D721Med (cell line): ENCODE measurements at regions not wholly inside any gene's neighbourhood (a gene's known extent, or its start where the extent isn't known, plus 50 kb on each side); places are given as distances from the start of the nearest gene placed in this dataset.

Source experiments
- DNase-seq: peaks from one replicate; pipeline ENCODE4 v3.0.0; 2011; ENCODE audit warnings: low spot score; ENCODE audit not compliant: insufficient read length
- FAIRE-seq: peaks from 2 replicates; lab custom pipeline; 2011; peaks lifted over from hg19 to GRCh38; lab: Jason Lieb, UNC
- TF ChIP-seq, protein P1 (sequence below): IDR thresholded peaks from 2 replicates; pipeline ENCODE4 v1.5.1; 2012; ENCODE audit warnings: mild to moderate bottlenecking, control low read depth; ENCODE audit not compliant: insufficient read depth; ENCODE audit errors: missing control alignments

DNA sequence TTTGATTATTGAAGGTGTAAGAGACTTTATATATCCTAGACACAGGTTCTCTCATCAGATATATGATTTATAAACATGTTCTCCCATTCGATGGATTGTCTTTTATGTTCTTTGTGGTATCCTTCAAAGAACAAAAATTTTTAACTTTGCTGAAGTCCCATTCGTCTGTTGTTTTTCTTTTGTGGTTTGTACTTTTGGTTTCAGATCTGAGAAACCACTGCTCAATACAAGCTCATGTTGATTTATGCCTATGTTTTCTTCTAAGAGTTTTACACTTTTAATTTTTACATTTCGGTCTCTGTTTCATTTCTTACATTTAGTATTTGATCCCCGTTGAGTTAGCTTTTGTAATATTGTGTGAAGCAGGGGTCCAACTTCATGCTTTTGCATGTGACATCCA lies 103.3 kb upstream of the SPRED1 start:
- FAIRE-seq (no peak), DNase-seq (no peak)
- TF ChIP-seq, protein P1, sequence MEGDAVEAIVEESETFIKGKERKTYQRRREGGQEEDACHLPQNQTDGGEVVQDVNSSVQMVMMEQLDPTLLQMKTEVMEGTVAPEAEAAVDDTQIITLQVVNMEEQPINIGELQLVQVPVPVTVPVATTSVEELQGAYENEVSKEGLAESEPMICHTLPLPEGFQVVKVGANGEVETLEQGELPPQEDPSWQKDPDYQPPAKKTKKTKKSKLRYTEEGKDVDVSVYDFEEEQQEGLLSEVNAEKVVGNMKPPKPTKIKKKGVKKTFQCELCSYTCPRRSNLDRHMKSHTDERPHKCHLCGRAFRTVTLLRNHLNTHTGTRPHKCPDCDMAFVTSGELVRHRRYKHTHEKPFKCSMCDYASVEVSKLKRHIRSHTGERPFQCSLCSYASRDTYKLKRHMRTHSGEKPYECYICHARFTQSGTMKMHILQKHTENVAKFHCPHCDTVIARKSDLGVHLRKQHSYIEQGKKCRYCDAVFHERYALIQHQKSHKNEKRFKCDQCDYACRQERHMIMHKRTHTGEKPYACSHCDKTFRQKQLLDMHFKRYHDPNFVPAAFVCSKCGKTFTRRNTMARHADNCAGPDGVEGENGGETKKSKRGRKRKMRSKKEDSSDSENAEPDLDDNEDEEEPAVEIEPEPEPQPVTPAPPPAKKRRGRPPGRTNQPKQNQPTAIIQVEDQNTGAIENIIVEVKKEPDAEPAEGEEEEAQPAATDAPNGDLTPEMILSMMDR = no peak

DNA sequence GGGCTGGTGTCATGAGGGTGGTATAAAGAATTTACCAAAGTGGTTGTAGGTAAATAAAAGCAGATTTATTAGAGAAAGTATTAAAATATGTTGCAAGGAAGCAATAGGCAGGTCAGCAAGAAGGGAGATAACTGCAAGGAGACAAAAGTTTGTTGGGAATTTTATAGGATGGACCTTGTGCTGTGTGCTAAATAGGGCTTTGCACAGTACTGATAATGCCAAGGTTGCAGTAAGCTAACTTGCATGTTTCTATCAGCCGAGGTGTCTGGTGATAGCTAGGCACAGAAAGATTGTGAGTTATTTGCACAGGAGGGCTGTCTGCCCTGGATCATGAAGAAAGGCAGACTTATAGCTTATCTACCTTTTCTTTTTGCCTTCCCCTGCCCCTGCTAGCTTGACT lies 102.5 kb upstream of the SPRED1 start:
- TF ChIP-seq, protein P1 = no peak
- FAIRE-seq (no peak), DNase-seq (no peak)

DNA sequence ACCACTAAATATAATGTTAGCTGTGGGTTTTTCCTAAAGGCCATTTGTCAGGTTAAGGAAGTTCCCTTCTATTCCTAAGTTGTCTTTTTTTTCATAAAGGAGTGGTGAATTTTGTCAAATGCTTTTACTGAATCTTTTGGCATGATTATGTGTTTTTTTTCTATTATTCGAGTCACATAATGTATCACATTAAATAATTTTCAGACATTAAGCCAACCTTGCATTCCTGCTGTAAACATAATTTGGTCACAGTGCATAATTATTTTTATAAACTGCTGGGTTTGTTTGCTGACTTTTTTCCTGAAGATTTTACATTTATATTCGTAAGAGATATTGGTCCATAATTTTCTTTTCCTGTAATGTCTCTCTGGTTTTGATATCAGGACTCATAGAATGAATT lies 101.8 kb upstream of the SPRED1 start:
- FAIRE-seq = no peak

DNA sequence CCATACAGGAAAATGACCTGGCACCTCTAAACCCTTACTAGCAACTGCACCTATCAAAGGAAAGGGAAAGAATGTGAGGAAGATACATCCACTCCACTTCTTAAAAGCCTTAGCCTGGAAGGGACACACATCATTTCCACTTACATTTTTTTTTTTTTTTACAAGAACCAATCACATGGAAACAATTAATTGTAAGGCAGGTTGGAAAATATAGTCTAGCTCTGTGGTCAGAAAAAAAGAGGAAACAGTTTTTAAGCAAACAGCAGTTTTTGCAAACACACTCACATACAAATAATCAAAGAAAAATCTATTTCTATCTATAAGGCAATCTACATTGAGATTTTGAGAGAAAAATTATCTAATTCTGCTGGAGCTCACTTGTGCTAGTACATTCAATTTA lies 98.9 kb upstream of the SPRED1 start:
- FAIRE-seq (no peak), DNase-seq (no peak)
- TF ChIP-seq, protein P1 = no peak

More for the DNA sequence above, 101.8 kb upstream of the SPRED1 start:
- TF ChIP-seq, protein P1 = no peak
- no peak for DNase-seq

DNA sequence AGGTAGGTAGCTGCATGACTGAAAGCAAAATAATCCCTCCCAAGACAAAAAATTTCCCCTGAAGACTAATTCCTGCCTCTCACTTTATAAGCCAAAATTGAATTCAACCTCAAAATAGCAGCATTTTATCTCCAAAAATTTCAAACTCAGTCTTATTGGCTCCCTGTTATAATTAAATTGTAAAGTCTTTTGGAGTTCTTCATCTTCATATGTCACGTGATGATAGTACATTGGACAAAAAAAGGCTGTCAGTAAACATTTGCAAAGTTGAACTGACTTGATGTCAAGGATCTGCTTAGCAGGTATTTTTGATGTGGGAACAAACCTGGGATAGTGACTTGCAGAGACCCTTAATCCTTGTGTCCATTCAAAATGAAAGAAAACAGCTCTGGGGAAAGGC lies 98.4 kb upstream of the SPRED1 start:
- TF ChIP-seq, protein P1 = no peak
- FAIRE-seq (no peak), DNase-seq (no peak)

DNA sequence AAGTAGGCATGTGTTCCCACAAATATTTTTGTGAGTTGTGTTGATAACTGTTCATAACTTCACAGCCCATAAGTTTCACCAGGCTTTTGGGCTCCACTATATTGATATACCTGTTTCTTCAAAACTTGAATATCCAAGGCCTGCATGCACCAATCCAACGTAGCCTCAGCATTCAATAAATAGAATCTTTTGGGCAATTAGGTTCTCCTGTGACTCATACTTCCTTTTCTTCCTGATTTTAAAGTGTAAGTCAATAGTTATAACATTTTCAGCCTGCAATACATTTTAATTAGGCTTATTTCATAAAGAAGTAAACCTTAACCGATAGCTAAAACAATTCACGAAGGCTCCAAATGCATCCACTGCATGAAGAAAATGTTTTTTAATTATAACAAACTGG lies 97.8 kb upstream of the SPRED1 start:
- DNase-seq = no peak
- no peak for FAIRE-seq
- TF ChIP-seq, protein P1 = no peak

DNA sequence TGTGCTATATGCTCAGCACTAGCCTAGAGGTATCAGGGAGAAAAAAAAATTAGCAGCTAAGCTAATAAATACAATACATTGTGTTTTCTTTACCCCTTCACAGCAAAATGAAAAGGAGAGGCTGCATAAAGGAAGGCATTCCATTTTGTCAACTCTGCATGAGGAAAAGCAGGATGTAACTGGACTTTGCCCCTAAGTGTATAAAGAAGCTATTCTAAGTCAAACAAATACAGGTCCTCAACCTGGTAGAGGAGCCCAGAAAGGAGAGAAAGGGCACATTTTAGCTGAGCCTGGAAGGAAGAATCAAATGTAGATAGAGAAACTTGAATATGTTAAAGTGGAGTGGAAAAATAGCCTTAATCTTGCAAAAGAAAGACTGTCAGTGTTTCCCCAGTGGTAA lies 89.0 kb upstream of the SPRED1 start:
- no peak for DNase-seq
- no peak for FAIRE-seq

More for the DNA sequence above, 89.0 kb upstream of the SPRED1 start:
- TF ChIP-seq, protein P1 = no peak
